ENCODE measurements at regions not wholly inside any gene's neighbourhood (a gene's known extent, or its start where the extent isn't known, plus 50 kb on each side); places are given as distances from the start of the nearest gene placed in this dataset.

GRCh38 chr13:91097269-91097668, 250.2 kb upstream of the MIR17HG start:
- Histone ChIP-seq H3K79me2 (replicated peaks; ENCODE audit: insufficient read depth) (no peaks in the 10 kb centered on the region), H3K4me2 (no peak overlapping the region), H4K20me1 (replicated peaks; ENCODE audit: insufficient read depth) (no peaks in the 10 kb centered on the region), H2AFZ (0 out of 2 replicates have a peak overlapping the region, but pooled peaks have one; percentile 35), H3K27ac (ENCODE audit: low read depth) (no peak overlapping the region), H3K36me3 (ENCODE audit: insufficient read depth) (no peaks in the 10 kb centered on the region), H3K9me2 (ENCODE audit: insufficient read depth) (no peaks in the 10 kb centered on the region), H3K4me3 (no peak overlapping the region), H3K27me3 (ENCODE audit: insufficient read depth) (no peaks in the 10 kb centered on the region), H3F3A (replicated peaks; ENCODE audit: low read depth) (no peaks in the 10 kb centered on the region), H3K4me1 (ENCODE audit: insufficient read depth) (no peaks in the 10 kb centered on the region)
- ATAC-seq (no peak), DNase-seq (ENCODE audit: low spot score) (peak; percentile 6)
- peaks cover 13% of the 10 kb centered on the region; the same call in 2 of the 3 replicates for H3K4me1 Mint-ChIP-seq
- H3K36me3 Mint-ChIP-seq (ENCODE audit: low read depth), result no peaks in the 10 kb centered on the region
- H3K4me3 Mint-ChIP-seq, result no peak overlapping the region
- TF ChIP-seq, protein P1, sequence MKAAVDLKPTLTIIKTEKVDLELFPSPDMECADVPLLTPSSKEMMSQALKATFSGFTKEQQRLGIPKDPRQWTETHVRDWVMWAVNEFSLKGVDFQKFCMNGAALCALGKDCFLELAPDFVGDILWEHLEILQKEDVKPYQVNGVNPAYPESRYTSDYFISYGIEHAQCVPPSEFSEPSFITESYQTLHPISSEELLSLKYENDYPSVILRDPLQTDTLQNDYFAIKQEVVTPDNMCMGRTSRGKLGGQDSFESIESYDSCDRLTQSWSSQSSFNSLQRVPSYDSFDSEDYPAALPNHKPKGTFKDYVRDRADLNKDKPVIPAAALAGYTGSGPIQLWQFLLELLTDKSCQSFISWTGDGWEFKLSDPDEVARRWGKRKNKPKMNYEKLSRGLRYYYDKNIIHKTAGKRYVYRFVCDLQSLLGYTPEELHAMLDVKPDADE (IDR thresholded peaks at IDR 0.05), result no peak
- TF ChIP-seq EZH2phosphoT487 (IDR thresholded peaks at IDR 0.05; ENCODE audit: unreplicated experiment) (no peak), STAT1 (IDR thresholded peaks at IDR 0.05; ENCODE audit: unreplicated experiment) (no peak)
- no peaks in the 10 kb centered on the region for H3K9me3 Mint-ChIP-seq
- H3K27ac Mint-ChIP-seq, result no peak overlapping the region
- no peaks in the 10 kb centered on the region for H3K27me3 Mint-ChIP-seq (ENCODE audit: insufficient read depth, low read depth, poor library complexity)

GRCh38 chr13:91099877-91100276, 247.6 kb upstream of the MIR17HG start:
- H4K20me1 ChIP-seq (replicated peaks; ENCODE audit: insufficient read depth), result no peaks in the 10 kb centered on the region
- H3K79me2 ChIP-seq (replicated peaks; ENCODE audit: insufficient read depth), result no peaks in the 10 kb centered on the region
- H3K4me1 ChIP-seq (ENCODE audit: insufficient read depth), result no peaks in the 10 kb centered on the region
- H3K4me3 ChIP-seq, result no peak overlapping the region
- ATAC-seq (no peak), DNase-seq (ENCODE audit: low spot score) (no peak)
- H3K36me3 ChIP-seq (ENCODE audit: insufficient read depth), result no peaks in the 10 kb centered on the region
- Mint-ChIP-seq H3K4me3 (no peak overlapping the region), H3K4me1 (peaks cover 5% of the 10 kb centered on the region; the same call in 2 of the 3 replicates), H3K27ac (no peak overlapping the region), H3K9me3 (no peaks in the 10 kb centered on the region), H3K27me3 (ENCODE audit: insufficient read depth, low read depth, poor library complexity) (peaks cover 2% of the 10 kb centered on the region), H3K36me3 (ENCODE audit: low read depth) (no peaks in the 10 kb centered on the region)
- no peaks in the 10 kb centered on the region for H3F3A ChIP-seq (replicated peaks; ENCODE audit: low read depth)
- no peaks in the 10 kb centered on the region for H3K9me2 ChIP-seq (ENCODE audit: insufficient read depth)
- no peak overlapping the region for H3K4me2 ChIP-seq
- no peak overlapping the region for H2AFZ ChIP-seq
- H3K27ac ChIP-seq (ENCODE audit: low read depth), result no peak overlapping the region
- no peaks in the 10 kb centered on the region for H3K27me3 ChIP-seq (ENCODE audit: insufficient read depth)
- TF ChIP-seq ZNF114 (CRISPR knock-in tag; IDR thresholded peaks at IDR 0.05) (no peak), EZH2 (IDR thresholded peaks at IDR 0.05; ENCODE audit: low read depth, unreplicated experiment) (no peak), ZNF462 (CRISPR knock-in tag; IDR thresholded peaks at IDR 0.05) (no peak), ZNF331 (CRISPR knock-in tag; IDR thresholded peaks at IDR 0.05; ENCODE audit: low read depth) (no peak), EZH2phosphoT487 (IDR thresholded peaks at IDR 0.05; ENCODE audit: unreplicated experiment) (no peak), STAT1 (IDR thresholded peaks at IDR 0.05; ENCODE audit: unreplicated experiment) (no peak)
- TF ChIP-seq, protein P2, sequence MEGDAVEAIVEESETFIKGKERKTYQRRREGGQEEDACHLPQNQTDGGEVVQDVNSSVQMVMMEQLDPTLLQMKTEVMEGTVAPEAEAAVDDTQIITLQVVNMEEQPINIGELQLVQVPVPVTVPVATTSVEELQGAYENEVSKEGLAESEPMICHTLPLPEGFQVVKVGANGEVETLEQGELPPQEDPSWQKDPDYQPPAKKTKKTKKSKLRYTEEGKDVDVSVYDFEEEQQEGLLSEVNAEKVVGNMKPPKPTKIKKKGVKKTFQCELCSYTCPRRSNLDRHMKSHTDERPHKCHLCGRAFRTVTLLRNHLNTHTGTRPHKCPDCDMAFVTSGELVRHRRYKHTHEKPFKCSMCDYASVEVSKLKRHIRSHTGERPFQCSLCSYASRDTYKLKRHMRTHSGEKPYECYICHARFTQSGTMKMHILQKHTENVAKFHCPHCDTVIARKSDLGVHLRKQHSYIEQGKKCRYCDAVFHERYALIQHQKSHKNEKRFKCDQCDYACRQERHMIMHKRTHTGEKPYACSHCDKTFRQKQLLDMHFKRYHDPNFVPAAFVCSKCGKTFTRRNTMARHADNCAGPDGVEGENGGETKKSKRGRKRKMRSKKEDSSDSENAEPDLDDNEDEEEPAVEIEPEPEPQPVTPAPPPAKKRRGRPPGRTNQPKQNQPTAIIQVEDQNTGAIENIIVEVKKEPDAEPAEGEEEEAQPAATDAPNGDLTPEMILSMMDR (conservative IDR thresholded peaks at IDR 0.05; ENCODE audit: low read depth in 2 of 2), result no peak
- TF ChIP-seq, protein P1 (IDR thresholded peaks at IDR 0.05), result no peak

All from GM23338 (cell line).